GM12865 (cell line): ENCODE measurements at regions not wholly inside any gene's neighbourhood (a gene's known extent, or its start where the extent isn't known, plus 50 kb on each side); places are given as distances from the start of the nearest gene placed in this dataset.

ENCODE experiments used
- DNase-seq: peaks from one replicate; pipeline ENCODE4 v3.0.0; 2010; ENCODE audit warnings: low read depth
- H3K4me3 ChIP-seq: 2 replicates; pipeline ENCODE4 v1.5.1; 2011; ENCODE audit warnings: mild to moderate bottlenecking, low read depth, low read length, control low read depth
- TF ChIP-seq, protein P1 (sequence below): IDR thresholded peaks from 2 replicates; pipeline ENCODE4 v1.5.1; 2011; ENCODE audit warnings: low read length, control low read depth, low read depth, inconsistent platforms; ENCODE audit not compliant: insufficient read depth; ENCODE audit errors: missing control alignments

- DNase-seq: no peak
- H3K4me3 ChIP-seq: no peak overlapping the region
- TF ChIP-seq, protein P1, sequence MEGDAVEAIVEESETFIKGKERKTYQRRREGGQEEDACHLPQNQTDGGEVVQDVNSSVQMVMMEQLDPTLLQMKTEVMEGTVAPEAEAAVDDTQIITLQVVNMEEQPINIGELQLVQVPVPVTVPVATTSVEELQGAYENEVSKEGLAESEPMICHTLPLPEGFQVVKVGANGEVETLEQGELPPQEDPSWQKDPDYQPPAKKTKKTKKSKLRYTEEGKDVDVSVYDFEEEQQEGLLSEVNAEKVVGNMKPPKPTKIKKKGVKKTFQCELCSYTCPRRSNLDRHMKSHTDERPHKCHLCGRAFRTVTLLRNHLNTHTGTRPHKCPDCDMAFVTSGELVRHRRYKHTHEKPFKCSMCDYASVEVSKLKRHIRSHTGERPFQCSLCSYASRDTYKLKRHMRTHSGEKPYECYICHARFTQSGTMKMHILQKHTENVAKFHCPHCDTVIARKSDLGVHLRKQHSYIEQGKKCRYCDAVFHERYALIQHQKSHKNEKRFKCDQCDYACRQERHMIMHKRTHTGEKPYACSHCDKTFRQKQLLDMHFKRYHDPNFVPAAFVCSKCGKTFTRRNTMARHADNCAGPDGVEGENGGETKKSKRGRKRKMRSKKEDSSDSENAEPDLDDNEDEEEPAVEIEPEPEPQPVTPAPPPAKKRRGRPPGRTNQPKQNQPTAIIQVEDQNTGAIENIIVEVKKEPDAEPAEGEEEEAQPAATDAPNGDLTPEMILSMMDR: no peak
Measured at GRCh38 chr20:60802676-60803075, 449.4 kb upstream of the CDH4 start.

GRCh38 chr20:60803335-60804055 lies 448.6 kb upstream of the CDH4 start:
- TF ChIP-seq, protein P1: no peak
- no peak overlapping the region for H3K4me3 ChIP-seq
- DNase-seq: no peak

GRCh38 chr20:60804240-60804917 lies 447.7 kb upstream of the CDH4 start:
- no peak overlapping the region for H3K4me3 ChIP-seq
- TF ChIP-seq, protein P1: no peak
- DNase-seq: no peak

DNA sequence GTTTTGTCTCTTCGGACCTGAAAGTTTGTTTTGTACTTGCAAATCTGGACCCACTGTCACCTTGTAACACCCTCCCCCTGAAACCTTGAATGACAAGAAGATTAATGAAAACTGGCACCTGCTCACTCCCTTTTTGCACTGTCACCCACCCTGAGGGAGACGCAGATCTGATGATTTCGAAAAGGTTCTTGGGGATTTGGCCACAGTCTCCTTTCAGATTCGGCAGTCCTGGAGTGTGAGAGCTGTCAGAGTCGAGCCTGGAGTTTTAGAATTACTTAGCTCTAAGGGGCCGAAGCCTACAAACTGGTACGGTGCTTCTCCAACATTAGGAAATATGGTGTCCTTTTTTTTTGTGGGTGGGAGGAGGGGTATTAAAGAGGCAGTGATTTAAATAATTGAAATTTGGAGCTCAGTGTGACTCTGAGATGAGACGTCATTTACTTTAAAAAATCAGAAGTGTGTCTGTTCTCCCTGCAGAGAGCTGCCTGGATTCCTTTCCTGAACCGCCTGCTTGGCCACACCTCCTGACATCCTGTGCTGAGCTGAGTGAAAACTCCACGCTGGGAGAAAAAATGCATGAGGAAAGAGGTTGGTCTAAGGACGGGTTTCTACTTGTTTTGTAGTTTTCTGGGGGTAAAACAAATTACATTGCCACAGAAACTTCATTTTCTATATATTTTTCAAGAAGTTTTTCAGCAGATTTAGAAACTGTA lies 447.0 kb upstream of the CDH4 start:
- no peak overlapping the region for H3K4me3 ChIP-seq
- TF ChIP-seq, protein P1: no peak
- no peak for DNase-seq

- TF ChIP-seq, protein P1: no peak
- no peak overlapping the region for H3K4me3 ChIP-seq
- no peak for DNase-seq
Measured at GRCh38 chr20:60806354-60806753, 445.7 kb upstream of the CDH4 start.

DNA sequence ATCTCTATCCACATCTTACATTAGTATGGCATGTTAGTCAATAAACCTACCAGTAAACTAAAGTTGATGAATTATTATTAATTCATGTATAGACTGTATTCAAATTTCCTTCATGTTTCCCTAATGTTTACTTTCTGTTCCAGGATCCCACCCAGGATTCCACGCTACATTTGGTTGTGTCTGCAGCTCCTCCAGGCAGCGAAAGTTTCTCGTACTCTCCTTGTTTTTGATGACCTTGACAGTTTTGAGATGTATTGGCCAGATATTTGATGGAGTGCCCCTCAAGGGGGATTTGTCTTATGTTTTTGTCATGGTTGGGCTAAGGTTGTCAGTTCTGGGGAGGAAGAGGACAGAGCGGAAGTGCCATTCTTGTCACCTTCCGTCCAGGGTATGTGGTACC lies 445.2 kb upstream of the CDH4 start:
- TF ChIP-seq, protein P1: no peak
- no peak overlapping the region for H3K4me3 ChIP-seq
- no peak for DNase-seq
